Midbrain (tissue), 1 donor: ENCODE measurements at regions not wholly inside any gene's neighbourhood (a gene's known extent, or its start where the extent isn't known, plus 50 kb on each side); places are given as distances from the start of the nearest gene placed in this dataset.

Source experiments
- DNase-seq: peaks from one replicate; lab custom pipeline; 2025; lab: John Stamatoyannopoulos, UW

DNA sequence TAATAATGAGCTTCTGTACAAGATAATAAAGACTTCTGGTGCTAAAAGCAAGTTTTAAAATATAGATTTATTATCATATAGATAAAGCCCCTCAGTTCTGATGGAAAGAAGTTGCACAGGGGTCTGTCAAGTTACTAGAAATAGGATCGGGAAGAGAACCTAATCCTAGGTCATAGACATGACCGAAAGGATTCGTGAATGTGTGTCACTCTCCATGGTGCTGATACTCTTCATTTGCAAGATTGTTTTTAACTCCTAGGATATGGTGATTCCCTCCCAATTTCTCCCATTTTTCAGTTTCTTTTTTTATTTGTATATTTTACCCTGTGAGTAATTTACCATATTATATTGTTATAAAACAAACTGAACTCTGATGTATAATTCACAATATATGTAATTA lies 58.9 kb upstream of the CTNNA2 start:
- no peak for DNase-seq

DNA sequence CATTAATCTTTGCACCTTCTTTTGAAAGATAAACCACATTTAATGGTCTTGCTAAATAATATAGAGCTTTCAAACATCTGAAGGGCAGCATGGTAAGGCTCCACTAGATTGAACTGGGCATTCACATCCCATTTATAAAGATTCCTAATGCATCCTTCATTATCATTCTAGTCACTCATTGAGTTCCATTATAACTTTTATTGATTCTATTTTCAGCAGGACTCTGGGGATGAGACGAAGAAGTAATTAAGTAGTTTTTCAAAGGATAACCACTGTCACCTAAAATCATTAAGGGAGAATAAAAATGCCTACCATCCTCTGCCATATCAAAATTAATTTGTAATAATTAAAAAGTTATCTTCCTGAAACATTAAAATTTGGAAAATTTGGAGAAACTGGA lies 60.2 kb upstream of the CTNNA2 start:
- no peak for DNase-seq

DNA sequence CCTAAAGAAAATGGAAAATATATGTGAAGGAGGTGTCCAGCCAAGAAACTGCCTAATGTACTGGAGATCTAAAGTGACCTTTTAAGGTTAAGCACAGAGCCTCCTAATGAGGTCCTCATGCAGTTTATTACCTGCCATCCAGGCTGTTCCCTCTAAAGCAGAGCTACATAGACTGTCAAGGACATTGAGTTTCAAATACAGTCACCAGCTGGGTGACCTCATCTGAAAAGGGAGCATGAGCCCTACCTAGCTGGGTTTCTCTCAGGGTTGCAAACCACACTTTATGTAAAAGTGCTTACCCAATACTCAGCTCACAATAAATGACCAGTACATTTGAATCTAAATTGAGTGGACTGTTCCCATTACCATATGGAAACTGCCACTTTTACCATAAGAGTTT lies 65.4 kb upstream of the CTNNA2 start:
- no peak for DNase-seq

DNA sequence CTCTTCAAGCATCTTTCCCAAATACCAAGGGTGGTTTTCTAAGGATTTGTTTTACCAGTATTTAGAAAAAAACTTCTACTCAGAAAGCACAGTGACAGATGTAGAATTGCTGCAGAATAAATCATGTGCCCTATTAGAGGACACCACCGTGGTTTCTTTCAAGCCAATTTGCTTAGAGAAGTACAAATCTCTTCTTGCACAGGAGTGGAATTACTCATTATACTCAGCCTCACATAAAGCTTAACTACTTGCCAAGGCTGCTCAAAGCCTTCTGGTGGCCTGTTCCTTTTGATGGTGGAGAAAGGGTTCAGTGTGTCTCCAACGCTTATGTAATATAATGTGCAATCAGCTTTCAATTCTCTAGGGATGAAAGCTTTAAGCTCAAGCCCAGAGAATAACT lies 66.5 kb upstream of the CTNNA2 start:
- DNase-seq = peak; percentile 5

DNA sequence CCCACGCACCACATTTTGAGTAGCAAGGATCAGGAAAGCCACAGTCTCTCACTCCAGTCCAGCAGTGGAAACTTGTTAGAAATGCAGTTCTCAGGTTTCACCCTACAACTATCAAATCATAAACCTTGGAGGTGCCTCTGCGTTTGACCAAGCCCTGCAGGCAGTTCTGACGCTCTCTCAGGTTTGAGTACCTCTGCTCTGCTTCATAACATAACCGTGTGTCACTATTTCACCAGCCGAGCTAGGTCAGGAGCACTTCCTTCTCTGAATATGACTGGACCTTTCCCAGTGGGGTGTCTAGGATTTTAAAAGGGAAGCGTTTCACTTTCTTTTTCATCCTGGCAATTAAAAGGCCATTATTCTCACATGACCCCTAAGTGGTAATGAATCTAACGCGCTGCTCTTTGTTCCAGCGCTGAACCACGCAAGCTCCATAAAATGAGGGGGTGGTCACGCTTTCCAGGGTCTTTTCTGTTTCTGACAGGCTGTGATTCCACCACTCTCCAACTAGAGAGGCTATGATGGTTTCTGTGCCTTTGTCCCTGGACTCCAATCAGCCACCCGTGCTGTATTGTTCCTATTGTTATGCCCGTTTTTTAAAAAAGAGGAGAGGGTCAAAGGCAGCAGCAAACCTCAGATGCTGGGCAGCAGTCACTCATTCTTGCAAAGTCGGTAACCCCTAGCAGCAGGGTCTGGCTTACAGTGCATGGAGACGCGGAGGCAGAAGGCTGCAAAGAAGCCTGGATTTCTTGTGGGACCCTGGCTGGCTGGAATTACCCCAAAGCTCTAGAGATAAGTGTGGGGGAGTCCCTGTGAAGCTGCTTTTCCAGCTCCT lies 75.2 kb upstream of the CTNNA2 start:
- DNase-seq = no peak

DNA sequence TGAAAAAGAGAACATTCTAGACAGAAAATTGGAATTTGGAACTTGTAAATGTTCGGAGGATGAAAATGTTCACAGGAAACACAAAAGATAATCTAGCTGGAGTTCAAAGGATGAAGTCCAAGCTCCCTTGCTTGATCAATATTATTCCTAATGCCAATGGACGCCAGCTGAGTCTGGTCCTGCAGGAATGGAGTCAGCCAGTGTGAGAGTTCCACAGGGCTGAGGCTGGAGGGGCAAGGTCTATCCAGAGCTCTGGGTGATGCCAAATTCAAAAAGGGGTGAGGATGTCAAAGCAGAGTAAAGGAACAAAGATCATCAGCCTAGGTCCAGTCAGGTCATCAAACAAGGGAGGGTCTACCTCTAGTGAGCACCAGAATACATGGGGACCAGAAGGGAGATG lies 78.5 kb upstream of the CTNNA2 start:
- no peak for DNase-seq

DNA sequence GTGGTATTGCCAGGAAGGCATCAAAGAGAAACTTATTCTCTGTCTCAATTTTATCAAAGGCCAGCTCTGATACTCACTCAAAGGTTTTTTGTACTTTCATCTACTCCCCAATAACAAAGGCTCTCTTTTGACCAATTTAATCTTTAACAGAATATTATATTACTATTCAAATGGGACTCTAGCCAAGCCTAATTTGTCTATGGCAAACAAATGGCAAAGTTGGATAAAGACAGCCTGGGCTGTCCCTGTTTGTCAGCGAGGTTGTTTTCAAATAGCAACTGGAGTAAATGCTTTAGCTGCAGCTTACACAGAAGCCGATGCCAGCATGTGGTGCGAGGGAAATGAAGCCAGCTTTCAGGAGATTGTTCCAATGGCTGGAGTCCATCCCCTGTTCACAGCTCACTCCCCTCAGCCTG lies 80.1 kb upstream of the CTNNA2 start:
- DNase-seq = peak; percentile 61

DNA sequence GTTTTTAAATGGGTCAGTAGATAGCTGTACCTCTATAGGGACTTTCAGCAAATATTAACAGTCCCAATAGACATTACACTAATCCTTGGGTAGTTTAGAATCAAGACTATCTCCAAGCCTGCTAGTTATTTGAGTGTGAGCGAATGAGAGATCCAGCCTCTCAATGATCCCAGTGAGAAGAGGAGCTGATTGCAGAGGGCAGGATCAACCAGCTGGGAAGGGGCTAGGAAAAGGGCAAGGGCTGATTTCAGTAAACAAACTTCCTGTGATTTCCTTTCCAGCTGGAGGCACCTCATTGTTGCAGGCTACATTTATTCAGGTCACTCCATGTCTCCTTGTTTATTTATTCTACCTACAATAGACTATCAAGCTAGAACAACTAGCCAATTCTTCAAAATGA lies 84.1 kb upstream of the CTNNA2 start:
- no peak for DNase-seq

DNA sequence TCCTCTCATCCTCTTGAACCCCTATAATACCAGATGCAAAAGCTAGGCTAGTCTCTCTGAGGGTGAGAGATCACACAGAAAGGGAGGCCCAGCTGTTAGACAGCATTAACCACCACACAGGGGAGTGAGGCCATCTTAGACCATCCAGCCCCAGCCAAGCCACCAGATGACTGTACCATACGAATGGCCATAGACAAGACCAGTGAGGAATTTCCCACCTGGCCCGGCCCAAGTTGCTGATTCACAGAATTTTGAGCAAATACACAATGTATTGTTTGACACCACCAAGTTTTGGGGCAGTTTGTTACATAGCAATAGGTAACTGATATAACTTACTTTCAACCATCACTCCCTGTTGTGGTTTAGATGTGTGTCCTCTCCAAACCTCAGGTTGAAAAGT lies 98.2 kb upstream of the CTNNA2 start:
- DNase-seq = no peak

DNA sequence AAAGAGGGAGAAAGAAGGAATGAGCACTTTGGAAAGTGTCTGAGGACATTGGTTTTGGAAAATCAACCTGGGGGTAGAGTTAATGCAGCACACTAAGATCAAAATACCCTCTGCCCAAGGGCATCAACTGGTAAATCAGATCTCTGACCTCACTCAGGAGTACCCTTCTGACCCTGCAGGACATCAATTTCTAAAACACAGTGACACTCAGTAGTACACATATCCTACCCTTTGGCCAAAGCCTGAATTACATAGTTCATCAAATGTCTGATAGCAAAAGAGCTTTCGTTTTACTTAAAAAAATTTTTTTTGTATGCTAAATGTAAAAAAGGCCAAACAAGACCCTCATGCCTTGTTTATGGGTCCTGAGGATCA lies 118.4 kb upstream of the CTNNA2 start:
- no peak for DNase-seq

DNA sequence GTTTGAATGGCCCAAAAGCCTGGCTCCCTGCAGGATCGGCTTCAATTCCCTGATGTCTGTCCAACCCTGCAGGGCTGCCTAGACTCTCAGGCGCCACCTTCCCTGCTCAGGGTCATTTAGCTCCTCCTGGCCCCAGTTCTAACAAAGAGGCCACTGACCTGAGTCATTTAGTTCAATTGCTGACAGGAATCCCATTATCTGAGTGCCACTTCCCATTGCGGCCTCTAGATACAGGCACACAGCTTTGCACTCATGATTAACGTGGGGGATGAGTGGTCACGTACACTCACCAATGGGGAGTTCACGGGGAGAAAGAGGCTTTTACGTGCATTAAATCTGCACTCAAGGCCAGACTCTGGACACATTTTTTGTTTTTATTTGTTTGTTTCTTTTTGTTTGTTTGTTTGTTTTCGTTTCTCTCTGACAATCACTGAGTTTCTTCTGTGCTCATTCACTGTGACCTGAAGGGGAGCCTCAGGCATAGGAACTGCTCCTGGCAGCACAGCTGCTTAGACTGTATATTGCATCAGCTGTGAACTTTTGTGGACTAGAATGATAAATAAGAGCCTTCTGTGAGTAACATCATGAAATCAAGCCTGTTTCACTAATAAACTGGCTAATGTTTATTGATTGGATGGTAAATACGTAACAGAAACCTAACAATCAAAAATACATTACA lies 118.9 kb upstream of the CTNNA2 start:
- DNase-seq = peak; percentile 11

DNA sequence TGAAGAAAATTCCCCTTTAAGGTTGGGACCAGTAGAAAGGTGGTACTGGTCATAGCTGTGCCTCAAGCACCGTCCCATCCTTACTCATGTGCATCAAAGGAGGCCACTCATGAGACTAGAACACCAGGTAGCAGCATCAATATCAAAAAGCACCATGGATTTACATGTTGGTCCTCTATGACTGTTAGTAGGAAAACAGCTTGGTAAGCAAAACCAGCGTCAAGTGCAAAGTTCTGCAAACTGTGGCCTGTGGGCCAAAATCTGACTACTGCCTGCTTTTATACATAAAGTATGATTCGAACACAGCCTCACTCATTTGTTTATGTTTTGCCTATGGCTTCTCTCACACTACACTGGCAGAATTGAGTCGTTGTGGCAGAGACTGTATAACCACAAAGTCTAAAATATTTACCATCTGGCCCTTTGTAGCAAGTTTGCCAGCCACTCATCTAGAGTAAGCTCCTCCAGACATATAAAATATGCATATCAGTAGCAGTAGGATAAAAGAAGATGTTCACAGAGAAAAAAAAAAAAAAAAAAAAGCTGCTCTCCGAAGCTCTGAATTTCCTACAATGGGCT lies 119.7 kb upstream of the CTNNA2 start:
- no peak for DNase-seq

DNA sequence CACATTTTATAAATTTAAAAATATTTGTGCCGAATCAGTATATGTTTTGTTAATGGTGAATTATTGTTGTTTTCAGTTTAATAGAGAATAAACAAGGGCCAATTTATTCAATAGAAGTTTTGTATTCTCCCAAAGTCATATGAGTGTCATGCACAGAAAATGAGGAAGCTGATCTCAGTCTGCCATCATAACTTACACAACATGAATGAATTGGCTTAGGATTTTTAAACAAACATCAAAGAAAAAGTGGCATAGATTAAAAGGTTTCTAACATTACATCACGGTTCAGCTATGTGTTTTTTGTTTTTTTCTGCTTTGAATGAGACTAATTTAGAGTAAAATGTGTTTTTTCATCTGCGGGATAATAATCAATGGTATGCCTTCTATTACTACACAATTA lies 123.4 kb upstream of the CTNNA2 start:
- no peak for DNase-seq

DNA sequence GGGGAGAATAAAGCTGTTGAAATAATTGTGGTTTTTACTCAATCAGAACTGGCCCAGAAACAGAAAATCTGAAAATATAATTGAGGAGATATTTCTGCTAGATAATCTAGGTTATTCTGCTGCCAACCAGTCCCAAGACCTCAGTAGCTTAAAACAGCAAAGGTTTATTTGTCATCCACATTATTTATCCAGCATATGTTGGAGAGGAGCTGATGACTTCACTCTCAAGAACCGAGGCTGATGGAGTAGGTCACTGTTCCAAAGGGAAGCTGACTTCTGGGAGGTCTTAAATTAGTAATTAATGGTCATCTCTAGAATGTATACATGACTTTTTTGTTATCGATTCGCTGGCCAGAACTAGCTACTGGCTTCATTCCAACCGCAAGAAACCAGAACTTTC lies 124.8 kb upstream of the CTNNA2 start:
- no peak for DNase-seq

DNA sequence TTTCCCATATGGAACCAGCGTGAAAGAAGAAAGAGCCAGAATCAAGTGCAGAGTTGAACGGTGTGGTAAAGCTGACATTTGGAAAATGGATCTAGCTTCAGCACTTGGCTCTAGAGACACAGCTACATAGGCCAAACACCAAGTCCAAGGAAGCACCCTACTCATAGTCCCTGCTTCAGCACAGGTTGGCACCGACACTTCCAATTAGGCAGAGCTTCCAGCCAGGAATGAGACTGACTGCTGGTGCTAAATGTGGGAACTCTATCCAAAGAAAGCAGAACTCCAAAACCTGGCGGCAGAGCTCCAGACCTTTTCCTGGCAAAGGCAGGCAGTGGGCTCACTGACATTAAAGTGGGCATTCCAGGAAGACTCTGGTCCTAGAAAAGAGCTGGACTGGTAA lies 125.4 kb upstream of the CTNNA2 start:
- no peak for DNase-seq

DNA sequence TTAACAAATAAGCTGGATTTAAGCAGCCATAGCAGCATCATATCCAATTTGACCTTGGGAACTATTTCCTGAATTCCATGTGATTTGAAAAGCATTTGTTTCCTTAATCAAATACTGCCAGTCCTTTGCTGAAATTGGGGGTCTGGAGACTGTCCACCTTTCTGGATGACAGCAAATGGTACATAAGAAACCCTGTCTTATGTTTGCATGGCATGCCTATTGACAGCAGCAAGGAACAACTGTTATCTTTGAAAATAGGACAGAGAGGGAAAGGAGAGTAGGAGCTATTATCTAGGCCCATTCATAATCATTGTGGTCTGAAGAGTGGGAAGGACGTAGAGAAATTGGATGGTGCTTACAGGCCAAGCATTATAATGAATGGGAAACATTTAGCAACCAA lies 129.2 kb upstream of the CTNNA2 start:
- DNase-seq = no peak

DNA sequence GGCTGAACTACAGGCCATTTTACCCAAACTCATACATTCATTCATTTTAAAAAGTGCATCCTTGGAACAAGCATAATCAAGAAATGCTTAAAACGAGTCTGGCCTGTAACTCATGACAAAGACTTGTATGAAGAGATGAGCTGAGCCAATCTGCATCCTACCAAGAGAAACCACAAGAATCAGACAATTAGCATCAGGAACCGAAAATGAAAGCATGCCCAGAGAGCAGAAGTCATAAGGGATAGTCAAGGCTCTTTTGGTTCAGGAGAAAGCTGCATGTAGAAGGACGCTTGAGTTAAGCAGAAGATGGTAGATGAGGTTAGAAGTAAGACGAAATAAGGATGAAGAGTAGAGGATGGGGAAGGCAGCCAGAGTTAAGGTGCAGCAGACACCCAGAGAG lies 137.0 kb upstream of the CTNNA2 start:
- DNase-seq = no peak

DNA sequence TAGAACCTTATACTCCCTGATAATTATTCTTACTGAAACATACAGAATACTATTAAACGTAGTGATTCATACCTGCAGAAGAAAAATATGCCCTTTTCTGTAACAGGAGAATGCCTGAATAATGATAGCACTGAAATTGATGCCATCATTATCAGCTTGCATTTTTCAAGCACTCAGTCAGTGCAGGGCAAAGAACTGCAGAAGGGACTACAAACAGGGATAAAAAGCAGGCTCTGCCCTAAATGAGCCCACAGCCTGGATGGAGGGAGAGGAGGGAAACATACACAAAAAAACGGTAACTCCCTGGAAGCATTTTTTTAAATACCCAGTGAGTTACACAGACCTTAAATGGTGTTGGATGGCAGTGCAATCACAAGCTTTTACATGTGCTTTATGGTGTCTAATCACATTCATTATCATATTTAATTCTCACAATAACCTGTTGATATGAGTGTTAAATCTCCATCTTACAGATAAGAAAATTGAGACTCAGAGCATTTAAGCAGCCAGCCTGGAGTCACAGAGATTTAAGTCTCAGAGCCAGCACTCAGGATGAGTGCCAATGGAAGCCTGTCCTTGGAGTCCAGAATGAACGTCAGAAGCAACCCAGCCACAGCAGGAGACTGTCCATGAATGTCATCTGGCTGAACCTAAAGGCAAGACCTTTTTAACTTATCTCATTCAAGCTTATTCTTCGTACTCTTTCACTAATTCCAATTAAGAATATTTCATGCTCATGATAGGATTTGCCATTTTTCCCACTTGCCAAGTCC lies 139.3 kb upstream of the CTNNA2 start:
- DNase-seq = no peak

DNA sequence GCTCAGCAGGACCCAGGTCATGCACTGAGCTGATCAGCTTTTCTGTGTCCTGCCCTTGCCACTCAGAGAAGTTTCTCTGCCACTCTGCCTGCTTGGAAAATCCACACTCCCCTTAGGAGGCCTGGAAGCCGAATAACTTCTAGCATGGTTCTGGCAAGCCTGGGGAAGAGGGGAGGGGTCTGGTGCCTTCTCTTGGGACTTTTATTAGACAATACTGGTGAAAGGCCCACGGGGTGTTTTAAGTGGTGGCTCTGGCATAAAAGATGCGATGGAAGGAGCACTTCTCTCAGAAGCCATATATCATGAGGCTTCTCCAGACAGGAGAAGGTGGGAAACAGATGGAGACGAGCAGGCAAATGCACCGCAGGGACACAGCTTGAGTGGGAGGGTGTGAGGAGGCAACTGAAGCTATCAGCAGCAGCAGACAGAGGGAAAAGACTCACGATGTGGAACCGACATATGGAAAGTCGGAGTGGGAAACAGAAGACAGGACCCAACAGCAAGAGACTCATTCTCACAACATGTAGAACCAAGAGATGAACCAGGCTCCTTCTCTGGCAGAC lies 141.8 kb upstream of the CTNNA2 start:
- no peak for DNase-seq

DNA sequence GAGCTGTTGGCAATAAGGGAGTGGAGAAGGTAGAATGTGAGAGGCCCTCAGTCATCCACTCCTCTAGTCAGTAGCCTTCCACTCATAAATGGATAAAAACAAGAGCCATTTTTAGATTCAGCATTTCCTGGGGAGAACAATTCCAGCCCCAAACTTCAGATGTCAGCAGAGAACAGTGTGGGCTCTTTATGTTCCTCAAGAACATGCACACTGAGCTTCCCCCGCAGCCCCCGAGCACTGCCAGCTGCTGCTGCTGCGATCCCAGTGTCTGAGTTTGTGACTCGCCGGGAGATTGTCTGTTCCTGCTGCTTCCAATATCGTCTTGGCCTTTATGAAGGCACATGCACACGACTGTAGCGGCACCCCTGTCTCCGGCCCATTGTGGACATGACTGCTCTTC lies 143.7 kb upstream of the CTNNA2 start:
- DNase-seq = peak; percentile 44

DNA sequence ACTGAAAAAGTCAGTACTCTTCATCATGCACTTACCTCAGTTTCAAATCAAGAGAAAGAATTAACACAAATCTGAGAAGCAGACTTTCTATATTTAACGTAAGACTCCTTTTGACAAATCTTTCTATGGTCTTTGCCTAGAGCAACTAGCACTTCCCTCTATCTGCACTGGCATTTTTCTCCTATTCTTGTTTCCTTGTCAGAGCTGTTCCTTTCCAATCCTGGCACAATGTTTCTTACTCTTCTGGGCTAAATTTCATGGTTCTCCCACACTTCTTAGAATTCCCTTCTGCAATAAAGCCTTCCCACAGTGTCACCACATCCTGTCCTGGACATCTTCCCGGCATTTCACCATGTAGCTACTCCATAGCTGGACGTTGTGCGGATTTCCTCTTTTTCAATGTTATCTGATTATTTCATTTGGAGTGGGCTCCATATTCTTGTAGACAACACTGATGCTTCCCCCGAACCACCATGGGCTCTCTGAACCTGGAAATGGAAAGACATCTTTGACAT lies 144.7 kb upstream of the CTNNA2 start:
- no peak for DNase-seq

DNA sequence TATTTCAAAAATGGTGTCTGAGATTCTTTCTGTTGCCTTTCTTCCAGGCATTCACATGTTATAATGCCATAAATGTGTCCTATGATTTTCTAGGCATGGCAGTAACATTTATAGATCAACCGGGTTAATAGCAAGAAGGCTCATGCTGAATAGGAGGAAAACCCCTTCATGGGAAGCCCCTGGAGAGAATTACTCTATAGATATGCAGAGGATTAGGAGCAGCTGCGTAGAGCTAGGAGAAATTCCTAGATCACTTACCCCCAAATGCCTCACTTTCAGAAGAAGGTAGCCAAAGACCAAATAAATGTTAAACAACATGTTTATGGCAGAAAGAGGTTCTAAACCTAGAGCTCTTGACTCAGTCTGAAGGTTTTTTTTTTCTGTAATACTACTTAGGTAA lies 153.4 kb upstream of the CTNNA2 start:
- DNase-seq = no peak
